GM19397 (cell line): ENCODE measurements at regions not wholly inside any gene's neighbourhood (a gene's known extent, or its start where the extent isn't known, plus 50 kb on each side); places are given as distances from the start of the nearest gene placed in this dataset.
A peak's percentile ranks its signal among the peaks of the same experiment; 100 is the strongest.
"Not testable (repeated sequence)": the region's sequence is repeated elsewhere in the genome, so short reads cannot be mapped to it uniquely, and the experiment has no call there.

Experiments
- ATAC-seq: cut with Tn5 transposase; IDR thresholded peaks from one replicate; pipeline ENCODE4 v1.9.1; 2021; ENCODE audit warnings: mild to moderate bottlenecking, moderate library complexity; ENCODE audit not compliant: unreplicated experiment

- ATAC-seq: no peak
Observed at GRCh38 chr21:14903172-14903865, 161.5 kb downstream of the NRIP1 start.

DNA sequence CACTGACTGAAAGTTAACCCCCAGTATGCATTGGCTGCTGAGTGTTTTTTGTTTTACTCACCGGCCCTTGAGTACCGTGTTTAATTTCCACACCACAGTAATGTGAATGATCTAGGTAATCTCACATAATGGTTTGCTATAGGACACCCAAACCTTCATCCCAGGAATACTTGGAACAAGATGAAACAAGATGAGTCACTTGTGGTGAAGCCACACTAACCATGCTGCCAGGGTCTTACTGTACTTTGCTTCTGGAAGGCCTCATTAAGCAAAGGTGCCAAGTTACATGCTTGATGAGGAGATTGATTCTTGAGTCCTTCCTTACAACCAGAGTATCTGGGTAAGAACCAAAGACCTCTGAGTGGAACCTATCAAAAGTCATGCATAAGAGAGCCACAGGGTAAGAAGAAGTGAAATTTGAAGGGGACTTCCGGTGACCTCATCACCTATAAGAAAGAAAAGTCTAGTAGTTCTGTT lies 163.3 kb downstream of the NRIP1 start:
- ATAC-seq: peak; percentile 47

DNA sequence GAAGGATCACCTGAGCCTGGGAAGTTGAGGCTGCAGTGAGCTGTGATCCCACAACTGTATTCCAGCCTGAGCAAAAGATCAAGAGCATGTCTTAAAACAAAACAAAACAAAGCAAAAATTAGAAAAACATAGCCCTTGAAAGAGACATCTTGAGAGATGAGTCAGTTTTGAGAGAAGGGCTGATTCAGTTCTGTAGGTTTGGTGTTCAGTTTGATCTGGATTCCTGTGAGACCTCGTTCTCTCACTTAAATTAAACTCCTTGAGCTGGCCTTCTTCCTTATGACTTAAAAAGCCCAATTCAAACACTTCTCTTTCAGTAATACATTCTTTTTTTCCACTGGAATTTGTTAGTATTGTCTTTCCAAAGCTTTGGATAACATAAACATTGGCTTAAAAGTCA lies 164.2 kb downstream of the NRIP1 start:
- ATAC-seq: no peak

GRCh38 chr21:14900058-14900457 lies 164.7 kb downstream of the NRIP1 start:
- ATAC-seq: no peak

GRCh38 chr21:14895792-14896191 lies 169.0 kb downstream of the NRIP1 start:
- ATAC-seq: no peak

- no peak for ATAC-seq
Observed at GRCh38 chr21:14890141-14890540, 174.7 kb downstream of the NRIP1 start.

DNA sequence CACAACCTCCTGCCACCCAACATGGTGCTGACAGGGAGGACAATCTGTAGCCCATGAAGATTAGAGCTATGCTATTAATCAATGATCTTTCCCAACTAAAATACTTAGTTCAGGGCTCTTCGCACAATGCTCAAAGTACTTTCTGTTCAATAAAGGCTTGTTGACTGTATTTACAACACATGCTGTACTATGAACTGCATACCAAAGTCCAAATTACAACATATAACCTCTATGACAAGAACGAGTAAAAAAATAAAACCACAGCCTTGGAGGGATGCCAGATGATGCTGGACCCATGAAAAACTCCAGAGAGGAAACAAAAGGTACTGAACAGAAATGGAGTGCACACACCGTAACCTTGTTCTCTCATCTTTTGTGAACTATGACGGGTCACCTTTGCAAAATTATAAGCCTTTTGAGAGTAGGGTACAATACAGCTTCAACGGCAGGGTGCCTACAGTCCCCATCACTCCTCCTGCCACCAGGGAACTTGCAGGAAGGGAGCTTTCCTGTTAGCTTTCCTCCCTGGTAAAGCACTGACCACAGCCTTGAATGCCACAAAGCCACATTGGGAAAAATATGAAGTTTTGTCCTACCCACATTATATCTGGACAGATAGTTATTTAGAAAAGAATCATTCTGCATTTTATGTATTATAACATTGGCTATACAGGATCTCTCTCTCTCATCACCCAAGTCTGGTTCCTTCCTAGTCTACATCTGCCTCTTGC lies 175.6 kb downstream of the NRIP1 start:
- ATAC-seq: no peak

- ATAC-seq: no peak
Observed at GRCh38 chr21:14888202-14888601, 176.6 kb downstream of the NRIP1 start.

DNA sequence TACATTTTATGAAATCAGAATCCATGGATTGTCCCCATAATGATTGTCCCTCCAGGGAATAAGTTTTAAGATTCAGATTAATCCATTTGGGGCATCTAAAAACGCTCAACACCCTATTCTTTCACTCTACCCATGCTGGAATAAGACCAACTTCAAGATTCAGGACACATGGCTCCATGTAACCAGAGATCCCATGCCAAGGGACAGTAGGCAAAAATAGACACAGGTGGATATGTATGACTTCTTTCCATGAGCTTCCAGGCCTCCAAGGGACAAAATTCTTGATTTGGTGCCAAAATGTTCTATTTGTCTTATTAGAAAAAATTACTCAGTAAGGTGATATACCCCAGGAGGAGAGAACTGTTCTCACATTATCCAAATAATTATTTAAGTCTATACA lies 178.8 kb downstream of the NRIP1 start:
- ATAC-seq: no peak

DNA sequence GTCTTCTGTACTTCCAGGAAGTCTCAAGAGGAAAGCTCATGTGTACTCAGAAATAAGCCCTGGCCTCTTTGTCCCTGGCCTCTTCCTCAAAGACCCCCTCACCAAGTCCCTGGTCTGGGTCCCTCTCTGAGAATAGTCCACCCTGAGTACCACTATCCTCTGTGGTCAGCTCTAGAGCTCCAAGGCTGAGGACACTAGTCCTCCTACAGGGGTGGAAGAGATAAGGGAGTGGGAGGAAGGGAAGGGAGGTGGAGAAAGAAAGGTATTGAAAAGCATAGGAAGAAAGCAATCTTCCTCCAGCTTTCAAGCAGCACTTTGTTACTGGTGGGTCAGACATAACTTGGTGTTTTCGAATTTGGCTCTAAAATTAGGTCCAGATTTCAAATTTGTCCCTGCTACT lies 181.4 kb downstream of the NRIP1 start:
- ATAC-seq: no peak

DNA sequence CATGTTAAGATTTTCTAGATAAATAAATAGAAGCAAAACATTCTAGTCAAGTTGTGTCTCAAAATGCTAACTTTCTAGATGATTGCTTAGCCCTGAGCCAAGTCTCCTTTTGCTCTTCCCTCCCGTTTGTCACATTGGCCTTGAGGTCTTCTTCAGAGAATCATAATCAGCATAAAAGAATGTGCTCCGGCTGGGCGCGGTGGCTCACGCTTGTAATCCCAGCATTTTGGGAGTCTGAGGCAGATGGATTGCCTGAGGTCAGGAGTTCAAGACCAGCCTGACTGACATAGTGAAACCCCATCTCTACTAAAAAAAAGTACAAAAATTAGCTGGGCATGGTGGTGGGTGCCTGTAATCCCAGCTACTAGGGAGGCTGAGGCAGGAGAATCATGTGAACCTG lies 182.3 kb downstream of the NRIP1 start:
- not testable (repeated sequence) for ATAC-seq

DNA sequence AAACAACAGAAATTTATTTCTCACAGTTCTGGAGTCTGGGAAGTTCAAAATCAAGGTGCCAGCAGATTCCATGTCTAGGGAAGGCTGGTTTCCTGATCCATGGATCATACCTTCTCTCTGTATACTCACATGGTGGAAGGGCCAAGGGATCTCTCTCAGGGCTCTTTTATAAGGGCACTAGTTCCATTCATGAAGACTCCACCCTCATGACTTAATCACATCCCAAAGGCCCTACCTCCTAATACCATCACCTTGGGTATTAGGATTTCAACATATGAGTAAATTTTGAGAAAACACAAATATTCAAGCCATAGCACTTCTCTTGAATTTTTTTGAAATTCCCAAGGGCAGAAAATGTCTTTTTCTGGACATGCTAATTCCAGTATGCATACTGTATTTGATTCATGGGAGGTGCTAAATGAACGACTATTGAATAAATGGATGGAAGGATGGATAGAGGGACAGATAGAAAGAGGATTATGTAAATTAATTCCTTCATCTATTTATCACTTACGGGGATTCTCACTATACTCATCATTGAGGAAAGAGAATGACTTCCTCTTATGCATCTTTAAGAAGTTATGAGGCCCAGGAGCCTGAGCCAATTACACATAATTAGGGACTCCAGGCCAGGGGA lies 182.8 kb downstream of the NRIP1 start:
- ATAC-seq: no peak

- ATAC-seq: no peak
Observed at GRCh38 chr21:14880922-14881321, 183.9 kb downstream of the NRIP1 start.

- ATAC-seq: no peak
Observed at GRCh38 chr21:14879458-14879857, 185.3 kb downstream of the NRIP1 start.

DNA sequence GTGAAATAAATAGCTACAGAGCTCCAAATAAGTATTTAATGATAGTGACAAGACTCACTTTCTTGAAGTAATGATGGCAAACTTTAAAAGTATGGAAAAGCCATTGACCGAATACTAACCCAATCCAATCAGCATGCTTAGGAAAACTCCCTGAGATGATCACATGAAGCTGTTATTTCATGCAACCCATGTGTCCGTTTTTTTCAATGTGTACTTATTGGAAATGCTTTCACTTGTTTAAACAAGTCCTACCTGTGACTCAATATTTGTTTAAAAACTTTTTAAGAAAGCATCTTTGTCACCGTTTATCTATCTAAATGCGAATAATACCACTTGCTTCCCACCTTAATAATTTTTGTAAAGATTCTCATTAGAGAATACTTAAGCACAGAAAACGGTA lies 185.8 kb downstream of the NRIP1 start:
- ATAC-seq: no peak

- no peak for ATAC-seq
Observed at GRCh38 chr21:14877581-14878228, 187.1 kb downstream of the NRIP1 start.

GRCh38 chr21:14876524-14876840 lies 188.3 kb downstream of the NRIP1 start:
- ATAC-seq: no peak

DNA sequence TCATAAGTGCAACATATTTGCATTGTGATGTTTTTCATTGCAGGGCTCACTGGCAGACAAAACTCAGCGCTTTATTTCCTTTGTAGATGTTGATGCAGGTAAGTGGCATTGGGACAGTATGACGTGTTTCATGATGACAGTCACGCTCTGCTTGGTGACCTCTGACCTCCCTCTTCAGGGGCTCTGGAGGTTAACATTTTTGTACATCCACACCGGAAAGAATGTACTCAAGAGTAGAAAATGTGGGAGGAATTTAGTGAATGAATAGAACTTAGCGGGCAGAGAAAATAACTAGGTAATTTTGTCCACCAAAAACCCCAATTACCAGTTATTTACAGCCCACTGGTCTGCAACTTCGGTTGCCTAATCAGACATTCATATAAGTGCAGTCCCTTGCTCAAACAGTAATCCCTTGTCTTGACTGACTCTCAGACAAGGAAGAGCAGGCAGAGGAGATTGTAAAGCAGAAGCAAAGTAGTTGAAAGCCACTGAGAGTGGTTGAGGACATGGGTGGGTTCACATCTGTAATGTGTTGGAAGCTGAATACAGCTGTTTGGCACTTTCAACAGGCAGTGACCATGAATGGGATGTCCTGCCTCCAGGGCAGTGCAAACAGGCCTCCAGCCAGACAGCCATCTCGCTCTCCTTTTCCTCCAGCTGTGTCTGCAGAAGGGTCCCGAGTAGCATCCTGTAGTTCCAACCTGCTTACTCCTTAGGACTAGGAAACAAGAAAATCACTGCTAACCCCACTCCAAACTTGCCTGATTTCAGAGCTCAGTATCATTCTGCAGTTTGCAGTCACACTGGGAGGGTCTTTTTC lies 188.9 kb downstream of the NRIP1 start:
- peak; percentile 82 for ATAC-seq

- no peak for ATAC-seq
Observed at GRCh38 chr21:14875186-14875585, 189.6 kb downstream of the NRIP1 start.

- no peak for ATAC-seq
Observed at GRCh38 chr21:14874379-14874778, 190.4 kb downstream of the NRIP1 start.

DNA sequence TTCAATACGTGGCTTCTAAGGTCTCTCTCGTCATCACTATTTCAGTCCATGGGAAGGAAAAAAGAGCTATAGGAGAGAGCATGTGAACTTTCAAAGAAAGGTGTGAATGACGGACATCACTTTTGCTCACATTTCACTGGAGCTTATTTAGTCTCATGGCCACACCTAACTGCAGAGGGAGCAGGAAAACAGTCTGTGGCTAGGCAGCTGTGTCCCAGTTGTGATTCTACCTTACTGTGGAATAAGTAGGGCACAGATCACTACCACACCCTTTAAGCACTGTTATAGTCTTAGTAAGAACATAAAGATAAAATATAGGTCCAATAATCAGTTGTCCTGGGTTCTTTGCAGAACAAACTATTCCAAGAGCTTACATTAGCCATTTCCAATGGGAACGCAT lies 192.9 kb downstream of the NRIP1 start:
- no peak for ATAC-seq
